HG03457 (cell line): ENCODE measurements at regions not wholly inside any gene's neighbourhood (a gene's known extent, or its start where the extent isn't known, plus 50 kb on each side); places are given as distances from the start of the nearest gene placed in this dataset.

Source experiments
- ATAC-seq: cut with Tn5 transposase; IDR thresholded peaks from one replicate; pipeline ENCODE4 v1.9.1; 2021; ENCODE audit warnings: moderate number of reproducible peaks; ENCODE audit not compliant: unreplicated experiment

DNA sequence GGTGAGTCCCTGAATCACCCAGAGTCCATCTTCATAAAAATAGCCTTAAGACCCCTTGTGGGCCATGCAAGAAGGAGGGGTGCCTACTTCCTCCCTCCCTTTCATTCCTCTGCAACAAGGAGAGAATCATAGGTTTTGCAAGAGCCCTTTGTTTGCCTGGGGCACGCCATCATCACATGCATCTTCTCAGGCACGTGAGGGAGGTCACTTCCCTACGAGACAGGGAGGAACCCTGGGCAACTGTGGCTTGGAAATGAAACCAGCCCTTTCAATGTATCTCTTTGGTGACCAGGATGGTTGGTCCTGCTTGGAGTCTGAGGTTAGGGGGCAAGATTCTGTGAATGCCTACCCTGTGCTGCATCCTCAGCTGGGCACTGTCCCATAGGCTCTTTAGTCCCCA, 194.8 kb downstream of the MAFB start:
- no peak for ATAC-seq

- no peak for ATAC-seq
Observed at GRCh38 chr20:40493549-40493948, 195.5 kb downstream of the MAFB start.

GRCh38 chr20:40493071-40493470, 196.0 kb downstream of the MAFB start:
- ATAC-seq = no peak

GRCh38 chr20:40491009-40491590, 197.9 kb downstream of the MAFB start:
- no peak for ATAC-seq

- no peak for ATAC-seq
Observed at GRCh38 chr20:40489886-40490285, 199.2 kb downstream of the MAFB start.

- ATAC-seq = no peak
Observed at GRCh38 chr20:40488401-40488800, 200.6 kb downstream of the MAFB start.

GRCh38 chr20:40486297-40486696, 202.7 kb downstream of the MAFB start:
- no peak for ATAC-seq

DNA sequence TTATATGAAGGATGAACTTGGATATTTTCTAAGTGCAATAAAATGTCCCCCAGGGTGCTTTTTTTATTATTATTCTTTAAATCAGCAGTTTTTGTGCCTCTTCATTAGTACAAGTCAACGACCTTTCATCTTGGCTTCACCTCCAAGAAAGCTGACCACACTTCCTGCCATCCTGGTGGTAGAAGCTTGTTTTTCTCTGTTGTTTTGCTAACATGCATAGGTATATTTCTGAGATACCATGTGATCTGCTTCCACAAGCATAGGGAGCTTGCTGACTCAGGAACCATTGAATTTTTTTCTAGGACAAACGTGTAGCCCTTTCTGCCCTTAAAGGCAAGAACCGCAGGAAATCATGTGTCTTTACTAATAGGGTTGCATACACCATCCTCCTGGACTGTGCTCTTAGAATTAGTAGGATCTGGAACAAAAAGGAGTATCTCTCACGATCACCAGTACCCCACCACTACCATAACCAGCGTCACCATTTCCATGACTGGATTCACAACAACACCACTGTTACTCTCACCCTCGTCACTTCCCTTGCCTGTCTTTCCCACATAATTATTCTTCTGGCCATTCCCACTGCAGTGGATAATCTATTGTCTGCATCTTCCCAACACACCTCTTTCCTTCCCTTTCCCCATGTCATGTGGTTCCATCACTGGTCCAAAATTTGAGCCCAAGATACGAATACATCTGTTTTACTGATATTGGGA, 207.1 kb downstream of the MAFB start:
- ATAC-seq = no peak

DNA sequence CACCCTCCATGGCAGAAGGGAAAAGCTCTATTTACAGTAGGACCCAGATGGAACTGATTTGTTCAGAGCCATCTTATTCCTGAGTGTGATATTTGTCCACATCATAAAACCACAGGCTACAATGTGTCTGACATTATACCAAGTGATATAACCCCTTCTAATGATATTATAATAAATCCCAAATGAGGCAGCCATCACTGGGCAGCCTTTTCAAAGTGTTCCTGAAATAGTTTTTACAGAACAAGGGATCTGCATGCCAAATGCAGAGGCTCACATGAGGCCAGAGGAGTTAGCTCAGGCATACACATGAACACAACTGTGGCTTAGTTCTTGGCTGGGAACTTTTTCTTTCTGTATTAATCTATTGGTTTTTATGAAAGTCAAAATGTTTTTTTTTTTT, 207.7 kb downstream of the MAFB start:
- ATAC-seq = no peak

DNA sequence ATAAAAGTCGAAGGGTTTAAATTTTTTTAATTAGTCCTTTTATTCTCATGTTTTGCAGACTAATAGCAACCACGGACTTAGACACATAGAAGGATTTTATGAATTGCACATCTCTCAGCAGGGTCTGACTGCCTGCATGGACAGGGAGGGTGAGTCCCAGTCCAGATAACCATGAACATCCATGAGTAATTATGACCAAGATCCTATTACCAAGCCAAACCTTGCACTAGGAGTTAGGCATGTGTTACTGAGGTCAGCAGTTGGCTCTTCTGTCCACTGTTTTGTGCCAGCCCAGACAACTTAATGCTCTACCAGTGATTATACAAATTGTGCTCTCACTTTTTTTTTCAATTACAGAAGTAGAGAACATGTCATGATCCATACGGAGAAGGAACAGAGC, 211.2 kb downstream of the MAFB start:
- ATAC-seq = no peak

DNA sequence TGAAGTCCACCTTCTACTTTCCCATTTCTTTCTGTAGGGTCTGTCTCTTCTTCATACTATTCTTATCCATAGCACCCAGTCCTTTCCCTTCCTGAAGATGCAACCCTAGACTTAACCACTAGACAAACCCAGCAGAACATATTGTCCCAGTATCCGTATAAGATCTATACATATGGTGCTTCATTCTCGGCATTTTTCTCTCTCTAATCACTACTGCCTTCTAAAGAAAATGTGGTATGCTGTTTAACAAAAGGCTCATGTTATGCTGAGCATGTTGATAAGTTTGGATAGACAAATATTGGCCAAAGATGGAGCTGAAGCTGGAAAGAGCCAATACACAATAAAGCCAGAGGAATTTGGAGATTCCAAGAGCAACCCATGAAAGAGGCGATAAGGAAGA, 212.6 kb downstream of the MAFB start:
- ATAC-seq = no peak

DNA sequence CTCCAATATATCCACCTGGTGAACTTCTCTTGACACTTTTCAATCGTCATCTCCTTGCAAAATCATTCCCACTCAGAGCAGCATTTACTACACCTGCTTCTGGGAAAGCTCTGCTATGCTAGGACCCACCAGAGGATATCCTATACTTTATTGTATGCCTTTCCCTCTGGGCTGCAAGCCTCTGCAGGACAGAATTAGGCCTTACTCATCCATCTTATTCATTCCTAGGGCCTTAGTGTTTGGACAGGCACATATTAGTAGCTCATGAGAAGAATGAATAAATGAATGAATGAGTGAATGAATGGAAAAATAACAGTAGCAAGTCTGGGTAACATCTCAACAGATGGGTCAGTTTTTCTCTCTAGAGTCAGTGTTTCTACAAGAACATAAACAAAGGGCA, 216.1 kb downstream of the MAFB start:
- no peak for ATAC-seq

GRCh38 chr20:40471261-40471629, 217.8 kb downstream of the MAFB start:
- ATAC-seq = no peak

- no peak for ATAC-seq
Observed at GRCh38 chr20:40470445-40471260, 218.4 kb downstream of the MAFB start.

GRCh38 chr20:40468759-40469158, 220.3 kb downstream of the MAFB start:
- no peak for ATAC-seq

- no peak for ATAC-seq
Observed at GRCh38 chr20:40467703-40468411, 221.2 kb downstream of the MAFB start.

GRCh38 chr20:40467067-40467466, 222.0 kb downstream of the MAFB start:
- ATAC-seq = no peak

GRCh38 chr20:40464731-40465208, 224.3 kb downstream of the MAFB start:
- no peak for ATAC-seq

GRCh38 chr20:40463171-40463570, 225.9 kb downstream of the MAFB start:
- ATAC-seq = no peak

GRCh38 chr20:40462566-40462965, 226.5 kb downstream of the MAFB start:
- no peak for ATAC-seq

DNA sequence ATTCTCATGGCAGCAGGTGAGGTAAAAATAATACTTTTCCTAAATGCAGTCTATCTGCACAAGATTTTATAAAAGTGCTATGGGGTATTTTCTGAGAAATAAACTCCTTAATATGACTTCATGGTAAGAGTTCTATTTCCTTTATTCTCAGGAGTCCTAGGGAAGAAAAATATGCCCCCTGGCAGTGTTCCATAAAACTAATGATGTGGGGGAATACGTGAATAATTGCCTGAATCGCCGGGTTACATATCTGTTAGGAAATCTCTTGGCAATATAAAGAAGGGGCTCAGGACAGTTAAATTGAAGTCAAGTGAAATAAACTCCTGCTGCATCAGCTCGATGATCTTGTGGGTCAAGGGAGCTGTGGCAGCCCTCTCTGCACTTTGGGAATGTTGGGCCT, 229.7 kb downstream of the MAFB start:
- no peak for ATAC-seq
